Body of pancreas (tissue), 4 donors: ENCODE measurements at regions not wholly inside any gene's neighbourhood (a gene's known extent, or its start where the extent isn't known, plus 50 kb on each side); places are given as distances from the start of the nearest gene placed in this dataset.
"Not testable (repeated sequence)": the region's sequence is repeated elsewhere in the genome, so short reads cannot be mapped to it uniquely, and the experiment has no call there.

ENCODE experiments used
- ATAC-seq: fragments of 150-250 bp; one replicate; pipeline ENCODE4 v1.9.1; 2016
- DNase-seq, 4 donors: peaks; one replicate each; pipeline ENCODE4 v3.0.0-alpha.2; 2019
- H3K27ac ChIP-seq, 4 donors: fragments of 200-600 bp; sonication (generic); 1 replicate in 3 of 4; 2 replicates in 1 of 4; pipeline versions ENCODE4 v1.5.1 to v1.6.1; 2016 to 2019; ENCODE audit warnings: mild to moderate bottlenecking in 1 of 4, mixed read lengths in 1 of 4, moderate library complexity in 1 of 4
- H3K27me3 ChIP-seq, 2 donors: fragments of 200-600 bp; sonication (generic); one replicate each; pipeline ENCODE4 v1.6.0; 2016; ENCODE audit warnings: mild to moderate bottlenecking in 1 of 2
- H3K36me3 ChIP-seq, 2 donors: fragments of 200-600 bp; sonication (generic); replicated peaks in 1 of 2; 2 replicates each; pipeline ENCODE4 v1.5.1; 2016; ENCODE audit warnings: low read depth in 2 of 2; ENCODE audit not compliant: insufficient read depth in 1 of 2
- H3K4me1 ChIP-seq: fragments of 200-600 bp; sonication (generic); one replicate; pipeline ENCODE4 v1.6.0; 2016
- H3K4me3 ChIP-seq, 2 donors: fragments of 200-600 bp; sonication (generic); 1 replicate in 1 of 2; 2 replicates in 1 of 2; pipeline ENCODE4 v1.5.1; 2016 to 2019
- H3K9me3 ChIP-seq, 3 donors: fragments of 200-600 bp; sonication (generic); 1 replicate in 2 of 3; 2 replicates in 1 of 3; pipeline ENCODE4 v1.5.1; 2016
- CTCF ChIP-seq, 7 experiments: fragments of 450-650 bp in 4 of 7; fragments of 200-600 bp in 3 of 7; sonication (generic) in 3 of 7; IDR thresholded peaks; one replicate each; pipeline ENCODE4 v1.5.1; 2016 to 2019; ENCODE audit warnings: antibody characterized with exemption in 7 of 7
- POLR2A ChIP-seq, 3 donors: fragments of 450-650 bp; IDR thresholded peaks; one replicate each; pipeline ENCODE4 v1.6.1; 2016; ENCODE audit warnings: antibody characterized with exemption in 3 of 3, mild to moderate bottlenecking in 2 of 3
- WGBS, 2 donors: methylation state at CpG; one replicate each; pipeline ENCODE4 v1.1.5; 2017; 5-methylcytosine and 5-hydroxymethylcytosine counted together
- intact Hi-C: fragments of 100-400 bp; cut with DNase I; formaldehyde crosslinking; loops from one replicate; pipeline ENCODE4 v1.15.1; 2023

GRCh38 chr13:22940090-22940710 lies 240.6 kb upstream of the SGCG start:
- DNase-seq = no peak
- H3K9me3 ChIP-seq = no peaks in the 10 kb centered on the region

GRCh38 chr13:22940736-22941135 lies 240.0 kb upstream of the SGCG start:
- H3K4me3 ChIP-seq = no peak overlapping the region
- H3K27me3 ChIP-seq = no peaks in the 10 kb centered on the region
- DNase-seq (no peak), ATAC-seq (no peak)
- TF ChIP-seq POLR2A (IDR thresholded peaks at IDR 0.05) = no peak
- no peak for TF ChIP-seq CTCF (IDR thresholded peaks at IDR 0.05)
- no peaks in the 10 kb centered on the region for H3K9me3 ChIP-seq
- 56 to 73% methylated on average over 14 of the region's 14 CpGs for WGBS, 2 donors
- H3K27ac ChIP-seq = no peak overlapping the region
- intact Hi-C loops = no loop called here
- no peaks in the 10 kb centered on the region for H3K4me1 ChIP-seq
- no peaks in the 10 kb centered on the region for H3K36me3 ChIP-seq

More at GRCh38 chr13:22940090-22940710, 240.6 kb upstream of the SGCG start:
- Histone ChIP-seq H3K27me3 (no peaks in the 10 kb centered on the region), H3K4me1 (no peaks in the 10 kb centered on the region), H3K27ac (no peak overlapping the region), H3K4me3 (no peak overlapping the region), H3K36me3 (no peaks in the 10 kb centered on the region)
- intact Hi-C loops = no loop called here
- TF ChIP-seq CTCF (IDR thresholded peaks at IDR 0.05) (no peak), POLR2A (IDR thresholded peaks at IDR 0.05) (no peak)
- 50 to 71% methylated on average over 1 to 11 of the region's 11 CpGs for WGBS, 2 donors
- ATAC-seq = no peak

- WGBS, 2 donors = 59 to 89% methylated on average over 3 to 7 of the region's 8 CpGs
- not testable (repeated sequence) for DNase-seq
These were observed 239.3 kb upstream of the SGCG start for GRCh38 chr13:22941495-22941894.

GRCh38 chr13:22942831-22943230 lies 237.9 kb upstream of the SGCG start:
- DNase-seq, H3K9me3 ChIP-seq, H3K27ac ChIP-seq, H3K4me1 ChIP-seq, H3K4me3 ChIP-seq, H3K27me3 ChIP-seq, H3K36me3 ChIP-seq, ATAC-seq, intact Hi-C loops: not testable (repeated sequence)
- 78% methylated on average over 4 to 14 of the region's 14 CpGs for WGBS, 2 donors

More at GRCh38 chr13:22941495-22941894, 239.3 kb upstream of the SGCG start:
- H3K9me3 ChIP-seq, ATAC-seq, intact Hi-C loops, H3K4me1 ChIP-seq, H3K4me3 ChIP-seq, H3K27ac ChIP-seq, H3K27me3 ChIP-seq, H3K36me3 ChIP-seq: not testable (repeated sequence)

DNA sequence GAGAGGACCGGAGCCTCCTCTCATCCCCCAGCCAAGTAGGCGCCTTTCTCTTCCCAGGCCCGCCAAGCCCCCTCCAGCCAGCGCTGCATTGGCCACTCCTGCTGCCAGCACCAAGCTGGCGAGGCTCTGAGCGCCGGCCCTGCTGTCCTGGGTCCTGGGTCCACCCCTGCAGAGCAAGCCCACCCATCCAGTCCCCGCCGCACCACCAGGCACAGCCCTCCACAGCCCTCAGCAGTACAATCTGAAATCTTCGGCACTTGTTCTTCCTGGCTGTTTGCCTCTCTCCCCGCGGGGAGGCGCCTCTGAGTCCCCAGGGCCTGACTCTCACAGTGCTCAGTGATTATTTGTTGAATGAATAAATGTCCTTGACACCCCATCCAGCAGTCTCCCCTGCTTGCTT lies 236.4 kb upstream of the SGCG start:
- Histone ChIP-seq H3K4me1 (no peaks in the 10 kb centered on the region), H3K4me3 (no peak overlapping the region), H3K27me3 (no peaks in the 10 kb centered on the region), H3K36me3 (no peaks in the 10 kb centered on the region), H3K9me3 (no peaks in the 10 kb centered on the region), H3K27ac (no peak overlapping the region)
- no peak for ATAC-seq
- TF ChIP-seq CTCF (IDR thresholded peaks at IDR 0.05) (no peak), POLR2A (IDR thresholded peaks at IDR 0.05) (no peak)
- DNase-seq = no peak
- WGBS, 2 donors = 67 to 69% methylated on average over 12 to 13 of the region's 13 CpGs
- intact Hi-C loops = no loop called here
